Testis (tissue), 2 donors: ENCODE measurements at regions not wholly inside any gene's neighbourhood (a gene's known extent, or its start where the extent isn't known, plus 50 kb on each side); places are given as distances from the start of the nearest gene placed in this dataset.

Source experiments
- POLR2A ChIP-seq: fragments of 450-650 bp; IDR thresholded peaks from one replicate; pipeline ENCODE4 v1.6.1; 2017; ENCODE audit warnings: antibody characterized with exemption, mild to moderate bottlenecking, moderate library complexity
- TF ChIP-seq, protein P1 (sequence below), 3 experiments: fragments of 450-650 bp in 2 of 3; fragments of 200-600 bp in 1 of 3; sonication (generic) in 1 of 3; IDR thresholded peaks; one replicate each; pipeline ENCODE4 v1.5.1; 2016 to 2019; ENCODE audit warnings: antibody characterized with exemption in 3 of 3, mild to moderate bottlenecking in 2 of 3, moderate library complexity in 1 of 3

DNA sequence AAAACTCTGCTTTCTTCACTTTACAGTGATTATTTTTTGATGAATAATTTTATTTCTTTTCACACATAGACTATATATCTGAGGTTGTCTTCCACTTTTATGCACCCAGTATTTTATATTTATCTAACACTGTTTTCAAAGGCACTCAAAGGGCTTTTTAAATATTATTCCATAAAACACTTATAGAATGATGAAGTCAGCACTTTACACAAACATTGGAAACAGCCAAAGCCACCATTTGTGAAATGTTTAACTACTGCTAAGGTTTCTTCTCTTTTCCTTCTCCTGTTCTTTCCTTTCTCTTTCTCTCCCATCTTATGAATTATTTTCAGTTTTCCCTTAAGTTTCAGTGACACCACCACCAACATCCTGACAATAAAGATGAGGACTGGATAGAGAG, 317.7 kb upstream of the FAM78B start:
- TF ChIP-seq, protein P1, sequence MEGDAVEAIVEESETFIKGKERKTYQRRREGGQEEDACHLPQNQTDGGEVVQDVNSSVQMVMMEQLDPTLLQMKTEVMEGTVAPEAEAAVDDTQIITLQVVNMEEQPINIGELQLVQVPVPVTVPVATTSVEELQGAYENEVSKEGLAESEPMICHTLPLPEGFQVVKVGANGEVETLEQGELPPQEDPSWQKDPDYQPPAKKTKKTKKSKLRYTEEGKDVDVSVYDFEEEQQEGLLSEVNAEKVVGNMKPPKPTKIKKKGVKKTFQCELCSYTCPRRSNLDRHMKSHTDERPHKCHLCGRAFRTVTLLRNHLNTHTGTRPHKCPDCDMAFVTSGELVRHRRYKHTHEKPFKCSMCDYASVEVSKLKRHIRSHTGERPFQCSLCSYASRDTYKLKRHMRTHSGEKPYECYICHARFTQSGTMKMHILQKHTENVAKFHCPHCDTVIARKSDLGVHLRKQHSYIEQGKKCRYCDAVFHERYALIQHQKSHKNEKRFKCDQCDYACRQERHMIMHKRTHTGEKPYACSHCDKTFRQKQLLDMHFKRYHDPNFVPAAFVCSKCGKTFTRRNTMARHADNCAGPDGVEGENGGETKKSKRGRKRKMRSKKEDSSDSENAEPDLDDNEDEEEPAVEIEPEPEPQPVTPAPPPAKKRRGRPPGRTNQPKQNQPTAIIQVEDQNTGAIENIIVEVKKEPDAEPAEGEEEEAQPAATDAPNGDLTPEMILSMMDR (IDR thresholded peaks at IDR 0.05), result no peak
- no peak for TF ChIP-seq POLR2A
